BE2C (cell line): ENCODE measurements at regions not wholly inside any gene's neighbourhood (a gene's known extent, or its start where the extent isn't known, plus 50 kb on each side); places are given as distances from the start of the nearest gene placed in this dataset.
A peak's percentile ranks its signal among the peaks of the same experiment; 100 is the strongest.

Experiments
- DNase-seq: peaks from one replicate; pipeline ENCODE4 v3.0.0-alpha.2; 2020
- H3K27me3 ChIP-seq: fragments of 250-450 bp; sonication (Bioruptor Pico); 2 replicates; pipeline ENCODE4 v1.5.1; 2020; ENCODE audit warnings: mild to moderate bottlenecking
- H3K36me3 ChIP-seq: fragments of 250-450 bp; sonication (Bioruptor Pico); 2 replicates; pipeline ENCODE4 v1.5.1; 2020; ENCODE audit warnings: mild to moderate bottlenecking
- H3K4me1 ChIP-seq: fragments of 250-450 bp; sonication (Bioruptor Pico); 2 replicates; pipeline ENCODE4 v1.5.1; 2020
- H3K4me3 ChIP-seq: 2 replicates; pipeline ENCODE4 v1.5.1; 2011; ENCODE audit warnings: low read depth, low read length
- H3K9me3 ChIP-seq: fragments of 250-450 bp; sonication (Bioruptor Pico); 2 replicates; pipeline ENCODE4 v1.5.1; 2020
- TF ChIP-seq, protein P1 (sequence below): IDR thresholded peaks from 2 replicates; pipeline ENCODE4 v1.5.1; 2012; ENCODE audit warnings: mild to moderate bottlenecking, low read depth, low read length

DNA sequence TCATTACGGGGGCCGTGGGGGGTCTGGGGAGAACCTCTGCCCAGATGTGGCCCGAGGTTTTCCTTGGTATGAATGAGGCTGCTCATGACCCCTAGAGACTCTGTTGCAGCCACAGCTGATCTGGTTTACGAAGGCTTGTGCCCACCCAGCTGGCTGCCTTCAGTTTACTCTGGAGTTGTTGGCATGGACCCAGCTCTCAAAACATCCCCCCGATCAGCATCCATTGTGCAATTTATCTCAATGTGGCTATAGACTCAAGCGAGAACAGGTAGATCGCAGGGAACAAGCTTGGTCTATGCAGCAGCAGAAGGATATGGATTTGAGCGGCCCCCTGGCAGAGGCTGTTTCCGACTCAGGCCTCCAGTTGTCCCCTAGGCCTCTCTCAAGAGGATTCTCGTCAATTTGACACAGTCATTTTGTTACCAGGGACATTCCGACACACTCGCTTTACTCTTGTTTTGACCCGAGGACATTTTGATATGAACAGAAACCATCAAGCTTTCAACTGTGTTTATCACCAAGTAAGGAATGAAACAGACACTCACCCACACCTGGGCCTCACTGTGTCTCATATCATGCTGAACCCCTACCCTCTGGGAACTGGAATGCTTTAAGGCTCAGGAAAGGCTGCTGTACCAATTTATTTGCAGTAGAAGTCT lies 161.5 kb downstream of the KATNAL1 start:
- no peaks in the 10 kb centered on the region for H3K27me3 ChIP-seq
- no peaks in the 10 kb centered on the region; the same call in 1 of the 2 replicates for H3K9me3 ChIP-seq
- DNase-seq = no peak
- H3K36me3 ChIP-seq = no peaks in the 10 kb centered on the region
- TF ChIP-seq, protein P1, sequence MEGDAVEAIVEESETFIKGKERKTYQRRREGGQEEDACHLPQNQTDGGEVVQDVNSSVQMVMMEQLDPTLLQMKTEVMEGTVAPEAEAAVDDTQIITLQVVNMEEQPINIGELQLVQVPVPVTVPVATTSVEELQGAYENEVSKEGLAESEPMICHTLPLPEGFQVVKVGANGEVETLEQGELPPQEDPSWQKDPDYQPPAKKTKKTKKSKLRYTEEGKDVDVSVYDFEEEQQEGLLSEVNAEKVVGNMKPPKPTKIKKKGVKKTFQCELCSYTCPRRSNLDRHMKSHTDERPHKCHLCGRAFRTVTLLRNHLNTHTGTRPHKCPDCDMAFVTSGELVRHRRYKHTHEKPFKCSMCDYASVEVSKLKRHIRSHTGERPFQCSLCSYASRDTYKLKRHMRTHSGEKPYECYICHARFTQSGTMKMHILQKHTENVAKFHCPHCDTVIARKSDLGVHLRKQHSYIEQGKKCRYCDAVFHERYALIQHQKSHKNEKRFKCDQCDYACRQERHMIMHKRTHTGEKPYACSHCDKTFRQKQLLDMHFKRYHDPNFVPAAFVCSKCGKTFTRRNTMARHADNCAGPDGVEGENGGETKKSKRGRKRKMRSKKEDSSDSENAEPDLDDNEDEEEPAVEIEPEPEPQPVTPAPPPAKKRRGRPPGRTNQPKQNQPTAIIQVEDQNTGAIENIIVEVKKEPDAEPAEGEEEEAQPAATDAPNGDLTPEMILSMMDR = no peak
- H3K4me1 ChIP-seq = peaks cover 6% of the 10 kb centered on the region; the same call in 1 of the 2 replicates
- no peak overlapping the region for H3K4me3 ChIP-seq

- H3K36me3 ChIP-seq = no peaks in the 10 kb centered on the region
- no peaks in the 10 kb centered on the region for H3K27me3 ChIP-seq
- no peak for DNase-seq
- TF ChIP-seq, protein P1 = no peak
- no peaks in the 10 kb centered on the region; the same call in 1 of the 2 replicates for H3K9me3 ChIP-seq
- H3K4me3 ChIP-seq = no peak overlapping the region
- peaks cover 6% of the 10 kb centered on the region; the same call in 1 of the 2 replicates for H3K4me1 ChIP-seq
Measured at GRCh38 chr13:30143666-30144400, 163.5 kb downstream of the KATNAL1 start.

GRCh38 chr13:30142486-30143211 lies 164.7 kb downstream of the KATNAL1 start:
- no peaks in the 10 kb centered on the region for H3K36me3 ChIP-seq
- H3K9me3 ChIP-seq = no peaks in the 10 kb centered on the region; the same call in 1 of the 2 replicates
- TF ChIP-seq, protein P1 = no peak
- DNase-seq = peak; percentile 55
- no peaks in the 10 kb centered on the region for H3K27me3 ChIP-seq
- peak overlapping the region; percentile 1; the same call in 1 of the 2 replicates for H3K4me3 ChIP-seq
- H3K4me1 ChIP-seq = peaks cover 6% of the 10 kb centered on the region; the same call in 1 of the 2 replicates

DNA sequence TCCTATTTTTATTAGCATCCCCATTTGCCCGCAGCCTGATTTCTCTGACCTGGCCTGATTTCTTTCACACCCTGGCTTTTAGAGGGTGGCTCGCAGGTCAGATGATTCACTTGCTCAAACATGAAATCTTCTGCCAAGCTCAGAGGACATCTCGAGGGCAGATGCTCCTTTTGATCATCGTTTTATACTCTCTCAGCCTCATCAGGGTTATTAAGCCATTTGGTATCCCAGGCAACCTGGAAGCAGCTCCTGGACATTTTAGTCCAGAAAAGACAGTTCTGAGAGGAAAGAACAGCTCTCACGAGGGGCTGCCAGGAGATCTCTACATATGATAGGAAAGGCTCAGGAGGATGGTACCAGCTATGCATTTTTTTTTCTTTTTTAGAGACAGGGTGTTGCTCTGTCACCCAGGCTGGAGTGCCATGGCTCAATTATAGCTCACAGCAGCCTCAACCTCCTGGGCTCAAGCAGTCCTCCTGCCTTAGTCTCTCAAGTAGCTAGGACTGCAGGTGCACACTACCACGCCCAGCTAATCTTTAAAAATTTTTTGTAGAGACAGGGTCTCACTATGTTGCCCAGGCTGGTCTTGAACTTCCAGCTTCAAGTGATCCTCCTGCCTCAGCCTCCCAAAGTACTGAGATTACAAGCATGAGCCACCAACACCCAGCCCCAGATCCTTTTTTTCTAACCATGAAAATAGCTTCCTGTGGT lies 165.4 kb downstream of the KATNAL1 start:
- no peak overlapping the region for H3K4me3 ChIP-seq
- H3K36me3 ChIP-seq = no peaks in the 10 kb centered on the region
- DNase-seq = no peak
- H3K9me3 ChIP-seq = no peaks in the 10 kb centered on the region; the same call in 1 of the 2 replicates
- H3K27me3 ChIP-seq = no peaks in the 10 kb centered on the region
- peaks cover 6% of the 10 kb centered on the region; the same call in 1 of the 2 replicates for H3K4me1 ChIP-seq
- TF ChIP-seq, protein P1 = no peak

GRCh38 chr13:30140973-30141372 lies 166.4 kb downstream of the KATNAL1 start:
- DNase-seq = no peak
- Histone ChIP-seq H3K4me3 (no peak overlapping the region), H3K27me3 (no peaks in the 10 kb centered on the region), H3K4me1 (peaks cover 6% of the 10 kb centered on the region; the same call in 1 of the 2 replicates), H3K9me3 (no peaks in the 10 kb centered on the region; the same call in 1 of the 2 replicates), H3K36me3 (no peaks in the 10 kb centered on the region)
- TF ChIP-seq, protein P1 = no peak
